PC-9 (cell line): ENCODE measurements at regions not wholly inside any gene's neighbourhood (a gene's known extent, or its start where the extent isn't known, plus 50 kb on each side); places are given as distances from the start of the nearest gene placed in this dataset.

ENCODE experiments used
- BruUV-seq: library from RNA; stranded (reverse); fragments of 400-500 nt; replicated peaks from 2 replicates; lab custom pipeline; 2021; lab: Mats Ljungman, UMichigan
- CTCF ChIA-PET: fragments of 300-600 bp; sonication (Branson Sonifier 250); formaldehyde crosslinking; loops from one replicate; lab custom pipeline; 2022; ENCODE audit warnings: antibody characterized with exemption; lab: Charles Lee
- POLR2A ChIA-PET: fragments of 300-600 bp; sonication (Branson Sonifier 250); formaldehyde crosslinking; loops from one replicate; lab custom pipeline; 2022; ENCODE audit warnings: antibody characterized with exemption; ENCODE audit not compliant: unreplicated experiment; lab: Charles Lee
- DNase-seq, 2 experiments: peaks; one replicate each; pipeline versions ENCODE4 v3.0.0 to v3.0.0-alpha.2; 2015 to 2022; ENCODE audit warnings: mixed read lengths in 1 of 2
- H2AFZ ChIP-seq: fragments of 200-600 bp; sonication (generic); 2 replicates; pipeline ENCODE4 v1.8.1; 2017; ENCODE audit warnings: antibody characterized with exemption
- H3F3A ChIP-seq: fragments of 200-600 bp; sonication (generic); 2 replicates; pipeline ENCODE4 v1.8.1; 2017; ENCODE audit warnings: antibody characterized with exemption, mild to moderate bottlenecking, low read depth; ENCODE audit not compliant: insufficient read depth
- H3K27ac ChIP-seq: fragments of 200-600 bp; sonication (generic); 2 replicates; pipeline ENCODE4 v1.6.1; 2016; ENCODE audit warnings: mixed run types
- H3K27me3 ChIP-seq: fragments of 200-600 bp; sonication (generic); 2 replicates; pipeline ENCODE4 v1.6.1; 2016; ENCODE audit warnings: low read depth, mixed run types; ENCODE audit not compliant: insufficient read depth
- H3K36me3 ChIP-seq: fragments of 200-600 bp; sonication (generic); 2 replicates; pipeline ENCODE4 v1.6.1; 2016; ENCODE audit warnings: low read depth, mixed run types
- H3K4me1 ChIP-seq: fragments of 200-600 bp; sonication (generic); replicated peaks from 2 replicates; pipeline ENCODE4 v1.6.1; 2016; ENCODE audit warnings: mixed run types; ENCODE audit not compliant: insufficient read depth
- H3K4me2 ChIP-seq: fragments of 200-600 bp; sonication (generic); 2 replicates; pipeline ENCODE4 v1.6.1; 2017; ENCODE audit warnings: mixed run types
- H3K4me3 ChIP-seq: fragments of 200-600 bp; sonication (generic); 2 replicates; pipeline ENCODE4 v1.6.1; 2016; ENCODE audit warnings: mixed run types
- H3K79me2 ChIP-seq: fragments of 200-600 bp; sonication (generic); 2 replicates; pipeline ENCODE4 v1.6.1; 2017; ENCODE audit warnings: low read depth, mixed run types
- H3K9me2 ChIP-seq: fragments of 200-600 bp; sonication (generic); 2 replicates; pipeline ENCODE4 v1.8.1; 2017; ENCODE audit warnings: mild to moderate bottlenecking; ENCODE audit not compliant: insufficient read depth
- H3K9me3 ChIP-seq: fragments of 200-600 bp; sonication (generic); 2 replicates; pipeline ENCODE4 v1.8.1; 2016; ENCODE audit warnings: low read depth; ENCODE audit not compliant: insufficient read depth
- H4K20me1 ChIP-seq: fragments of 200-600 bp; sonication (generic); 2 replicates; pipeline ENCODE4 v1.8.1; 2017; ENCODE audit not compliant: insufficient read depth
- EZH2 ChIP-seq: fragments of 200-600 bp; sonication (generic); IDR thresholded peaks from 2 replicates; pipeline ENCODE4 v1.8.0; 2017; ENCODE audit warnings: antibody characterized with exemption, low read depth
- intact Hi-C: fragments of 100-400 bp; cut with micrococcal nuclease; formaldehyde crosslinking; loops from one replicate; pipeline ENCODE4 v1.10.0; 2022; ENCODE audit not compliant: unreplicated experiment
- TF ChIP-seq, protein P1 (sequence below): fragments of 200-600 bp; sonication (generic); conservative IDR thresholded peaks from 2 replicates; pipeline ENCODE4 v1.6.1; 2017; ENCODE audit warnings: mixed run types, antibody characterized with exemption, mild to moderate bottlenecking, moderate library complexity

DNA sequence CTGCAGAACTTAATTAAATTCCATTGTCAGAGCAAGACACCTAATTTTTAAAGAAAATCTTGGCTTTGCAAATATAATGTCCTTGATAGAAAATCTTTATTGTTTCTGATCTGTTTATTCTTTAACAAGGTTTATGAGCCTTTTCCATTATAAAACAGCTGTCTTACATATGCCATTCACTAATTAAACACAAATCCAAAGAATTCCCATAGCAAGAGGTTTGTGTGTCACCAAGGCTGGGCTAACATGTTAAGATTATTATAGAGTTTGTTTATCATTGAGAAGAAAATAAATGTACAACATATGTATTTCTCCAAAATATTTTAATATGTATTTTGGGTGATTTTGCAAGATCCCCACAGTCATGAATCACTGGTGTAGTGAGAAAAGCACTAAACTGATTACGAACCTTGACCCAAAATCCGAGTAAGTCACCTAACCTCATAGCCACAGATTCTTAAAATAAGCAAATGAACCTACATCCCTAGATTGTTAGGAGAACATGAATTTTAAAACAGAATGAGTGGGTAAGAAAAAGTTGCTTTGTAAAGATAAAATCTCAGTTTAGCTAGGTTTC is 694.8 kb upstream of the INTU start:
- H3K9me2 ChIP-seq = no peaks in the 10 kb centered on the region
- no peaks in the 10 kb centered on the region for H3K36me3 ChIP-seq
- no peak overlapping the region for H3K4me3 ChIP-seq
- H3K27me3 ChIP-seq = no peaks in the 10 kb centered on the region
- ChIA-PET CTCF (no interaction called here), POLR2A (no interaction called here)
- H3F3A ChIP-seq = no peaks in the 10 kb centered on the region
- TF ChIP-seq, protein P1, sequence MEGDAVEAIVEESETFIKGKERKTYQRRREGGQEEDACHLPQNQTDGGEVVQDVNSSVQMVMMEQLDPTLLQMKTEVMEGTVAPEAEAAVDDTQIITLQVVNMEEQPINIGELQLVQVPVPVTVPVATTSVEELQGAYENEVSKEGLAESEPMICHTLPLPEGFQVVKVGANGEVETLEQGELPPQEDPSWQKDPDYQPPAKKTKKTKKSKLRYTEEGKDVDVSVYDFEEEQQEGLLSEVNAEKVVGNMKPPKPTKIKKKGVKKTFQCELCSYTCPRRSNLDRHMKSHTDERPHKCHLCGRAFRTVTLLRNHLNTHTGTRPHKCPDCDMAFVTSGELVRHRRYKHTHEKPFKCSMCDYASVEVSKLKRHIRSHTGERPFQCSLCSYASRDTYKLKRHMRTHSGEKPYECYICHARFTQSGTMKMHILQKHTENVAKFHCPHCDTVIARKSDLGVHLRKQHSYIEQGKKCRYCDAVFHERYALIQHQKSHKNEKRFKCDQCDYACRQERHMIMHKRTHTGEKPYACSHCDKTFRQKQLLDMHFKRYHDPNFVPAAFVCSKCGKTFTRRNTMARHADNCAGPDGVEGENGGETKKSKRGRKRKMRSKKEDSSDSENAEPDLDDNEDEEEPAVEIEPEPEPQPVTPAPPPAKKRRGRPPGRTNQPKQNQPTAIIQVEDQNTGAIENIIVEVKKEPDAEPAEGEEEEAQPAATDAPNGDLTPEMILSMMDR = no peak
- no peak for TF ChIP-seq EZH2
- no peaks in the 10 kb centered on the region for H3K79me2 ChIP-seq
- no peaks in the 10 kb centered on the region for H3K4me1 ChIP-seq
- no peak for DNase-seq
- intact Hi-C loops = no loop called here
- H3K9me3 ChIP-seq = no peaks in the 10 kb centered on the region
- no peak overlapping the region for H2AFZ ChIP-seq
- no peak overlapping the region for H3K4me2 ChIP-seq
- no TSS peak for BruUV-seq
- H3K27ac ChIP-seq = no peak overlapping the region
- H4K20me1 ChIP-seq = no peaks in the 10 kb centered on the region

DNA sequence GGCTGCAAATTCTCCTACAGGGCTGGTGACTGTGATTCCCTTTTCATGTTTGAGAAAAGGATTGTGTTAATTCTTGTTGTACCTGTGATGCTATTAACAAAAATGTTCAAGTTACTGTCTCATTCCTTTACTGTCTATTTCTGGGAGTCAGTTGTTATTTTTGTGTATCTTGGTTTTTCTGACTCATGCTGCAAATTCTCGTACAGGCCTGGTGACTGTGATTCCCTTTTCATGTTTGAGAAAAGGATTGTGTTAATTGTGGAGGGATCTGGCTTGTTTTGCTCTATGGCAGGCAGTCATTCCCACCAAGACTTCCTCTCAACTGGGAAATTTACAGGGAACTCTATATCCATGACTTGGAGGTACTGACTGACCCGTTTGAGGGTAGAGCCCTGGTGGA is 693.4 kb upstream of the INTU start:
- no peak for DNase-seq
- ChIA-PET CTCF (no interaction called here), POLR2A (no interaction called here)
- BruUV-seq = no TSS peak
- TF ChIP-seq, protein P1 = no peak
- TF ChIP-seq EZH2 = no peak
- Histone ChIP-seq H3K27ac (no peak overlapping the region), H3K9me2 (no peaks in the 10 kb centered on the region), H4K20me1 (no peaks in the 10 kb centered on the region), H3K27me3 (no peaks in the 10 kb centered on the region), H3K79me2 (no peaks in the 10 kb centered on the region), H3K4me3 (no peak overlapping the region), H3K9me3 (no peaks in the 10 kb centered on the region), H3K4me1 (no peaks in the 10 kb centered on the region), H3K4me2 (no peak overlapping the region), H3F3A (no peaks in the 10 kb centered on the region), H3K36me3 (no peaks in the 10 kb centered on the region), H2AFZ (no peak overlapping the region)
- intact Hi-C loops = no loop called here

DNA sequence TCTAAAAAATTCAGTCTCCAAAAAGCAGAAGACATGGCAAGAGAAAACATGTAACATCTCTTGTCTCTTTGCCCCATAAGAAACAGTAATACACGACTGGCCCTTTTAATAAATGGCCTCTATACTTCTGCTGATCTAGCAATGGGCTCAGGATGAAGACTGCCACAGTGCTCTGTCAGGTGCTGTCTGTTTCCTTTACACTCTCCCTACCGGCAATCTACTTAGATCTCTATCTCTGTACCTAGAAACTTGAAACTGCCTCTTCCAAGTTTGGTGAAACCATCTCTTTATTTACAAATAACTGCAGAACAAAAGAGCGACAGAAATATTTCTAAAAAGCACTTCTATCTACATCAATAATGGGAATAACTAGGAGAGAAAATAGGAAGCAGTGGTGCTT is 685.2 kb upstream of the INTU start:
- no peak overlapping the region for H2AFZ ChIP-seq
- no peaks in the 10 kb centered on the region for H3K36me3 ChIP-seq
- H3K4me1 ChIP-seq = no peaks in the 10 kb centered on the region
- intact Hi-C loops = no loop called here
- no peaks in the 10 kb centered on the region for H3K9me3 ChIP-seq
- no peak for TF ChIP-seq EZH2
- TF ChIP-seq, protein P1 = no peak
- no peaks in the 10 kb centered on the region for H3K79me2 ChIP-seq
- no peaks in the 10 kb centered on the region for H3F3A ChIP-seq
- H3K27ac ChIP-seq = no peak overlapping the region
- CTCF ChIA-PET = no interaction called here
- no peaks in the 10 kb centered on the region for H4K20me1 ChIP-seq
- H3K4me3 ChIP-seq = no peak overlapping the region
- no peaks in the 10 kb centered on the region for H3K9me2 ChIP-seq
- no peak overlapping the region for H3K4me2 ChIP-seq
- POLR2A ChIA-PET = no interaction called here
- DNase-seq = no peak
- H3K27me3 ChIP-seq = no peaks in the 10 kb centered on the region
- BruUV-seq = no TSS peak
